ENCODE measurements at regions not wholly inside any gene's neighbourhood (a gene's known extent, or its start where the extent isn't known, plus 50 kb on each side); places are given as distances from the start of the nearest gene placed in this dataset.
"Not testable (repeated sequence)": the region's sequence is repeated elsewhere in the genome, so short reads cannot be mapped to it uniquely, and the experiment has no call there.

DNA sequence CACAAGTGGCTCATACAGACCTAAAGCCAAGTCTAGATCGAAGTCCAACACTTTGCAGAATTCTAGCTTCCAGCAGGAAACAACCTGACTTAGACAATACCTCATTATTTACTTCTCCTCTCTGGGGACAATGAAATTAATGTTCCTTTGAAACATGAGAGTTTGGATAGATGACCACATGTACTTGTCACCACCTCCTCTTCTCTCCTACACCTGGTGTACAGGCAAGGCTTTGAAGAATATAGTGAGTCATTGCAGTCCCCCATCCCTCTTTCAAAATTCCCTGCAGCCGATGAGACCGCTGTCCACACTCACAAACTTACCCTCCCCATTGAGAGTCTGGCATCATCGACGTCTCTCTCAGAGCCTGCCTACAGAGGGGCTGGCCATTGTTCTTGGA is 189.0 kb upstream of the HES1 start:
- no peak for DNase-seq (ENCODE audit: low read depth in 4 of 4, low spot score in 2 of 4)

GRCh38 chr3:193947596-193947995 is 188.4 kb upstream of the HES1 start:
- no peak for DNase-seq (ENCODE audit: low read depth in 4 of 4, low spot score in 2 of 4)

- no peak for DNase-seq (ENCODE audit: low read depth in 4 of 4, low spot score in 2 of 4)
These were observed 187.5 kb upstream of the HES1 start for GRCh38 chr3:193948459-193948858.

DNA sequence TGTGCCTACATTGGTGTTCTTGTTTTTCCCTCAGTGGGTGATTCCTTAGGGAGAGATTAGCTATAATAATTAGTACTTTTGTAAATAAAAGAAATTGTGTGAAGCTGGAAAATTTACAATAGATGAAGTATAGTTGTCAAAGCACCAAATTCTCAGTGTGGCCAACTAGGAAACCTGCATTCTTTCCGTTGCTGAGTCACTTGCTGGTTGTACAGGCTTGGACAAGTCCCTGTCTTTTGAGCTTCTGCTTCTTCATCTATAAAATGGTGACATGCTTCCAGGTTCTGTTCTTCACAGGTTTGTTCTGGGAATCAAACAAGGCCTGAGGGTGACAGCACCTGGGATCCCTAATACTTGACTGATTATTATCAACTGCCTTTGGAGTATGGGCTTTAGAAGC is 184.1 kb upstream of the HES1 start:
- no peak for DNase-seq (ENCODE audit: low read depth in 4 of 4, low spot score in 2 of 4)

DNA sequence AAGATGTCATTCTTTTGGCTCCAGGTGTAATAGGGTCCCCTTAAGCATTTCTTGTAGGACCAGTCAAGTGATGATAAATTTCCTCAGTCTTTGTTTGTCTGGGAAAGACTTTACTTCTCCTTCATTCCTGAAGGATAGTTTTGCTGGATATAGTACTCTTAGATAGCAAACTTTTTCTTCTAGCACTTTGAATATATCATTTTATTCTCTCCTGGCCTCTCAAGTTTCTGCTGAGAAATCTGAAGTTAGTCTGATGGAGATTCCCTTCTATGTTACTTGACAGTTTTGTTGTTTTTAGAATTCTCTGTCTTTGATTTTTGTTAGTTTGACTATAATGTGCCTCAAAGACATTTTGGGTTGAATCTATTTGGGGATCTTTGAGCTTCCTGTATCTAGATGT is 181.2 kb upstream of the HES1 start:
- no peak for DNase-seq (ENCODE audit: low read depth in 4 of 4, low spot score in 2 of 4)

DNA sequence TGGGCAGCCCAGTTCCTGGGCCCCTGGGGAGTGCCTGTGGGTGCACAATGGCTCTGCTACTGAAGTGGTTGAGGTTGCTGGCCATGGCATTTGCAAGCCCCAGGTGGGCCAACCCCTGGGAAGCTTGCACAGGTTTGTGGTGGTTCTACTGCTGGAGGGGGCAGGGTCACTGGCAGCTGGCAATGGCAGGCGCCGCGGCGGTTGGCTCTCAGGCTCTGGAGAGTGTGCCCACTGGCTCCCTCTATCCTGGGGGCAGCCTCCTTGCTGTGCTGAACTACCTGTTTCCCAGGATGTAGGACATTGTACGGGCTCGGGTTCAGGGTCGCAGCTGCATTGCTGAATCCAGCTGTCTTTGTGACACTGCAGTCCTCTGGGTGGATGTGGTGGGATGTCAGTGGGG is 180.2 kb upstream of the HES1 start:
- DNase-seq (ENCODE audit: low read depth in 4 of 4, low spot score in 2 of 4): no peak

DNA sequence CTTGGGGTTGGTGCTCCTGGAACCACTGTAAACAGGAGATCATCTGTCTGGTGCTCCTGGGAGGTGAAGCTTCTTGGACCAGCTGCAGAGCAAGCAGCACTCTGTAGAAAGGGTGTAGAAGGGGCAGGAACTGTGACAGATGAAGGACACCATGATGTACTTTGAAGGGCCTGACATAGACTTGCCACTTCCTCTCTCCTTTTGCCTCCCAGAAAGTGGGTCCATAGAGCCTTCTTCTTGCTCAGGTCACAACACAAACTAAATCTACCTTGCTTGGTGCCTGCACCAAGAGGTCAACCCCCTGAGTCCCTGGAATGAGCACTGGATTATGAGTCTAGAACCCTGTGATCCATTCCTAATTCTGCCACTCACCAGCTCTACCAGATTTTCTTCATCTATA is 176.1 kb upstream of the HES1 start:
- DNase-seq (ENCODE audit: low read depth in 4 of 4, low spot score in 2 of 4): no peak

- DNase-seq (ENCODE audit: low read depth in 4 of 4, low spot score in 2 of 4): peak in 3 of 4 donors; percentile 60 to 77 (median 69)
These were observed 175.3 kb upstream of the HES1 start for GRCh38 chr3:193960487-193961274.

DNA sequence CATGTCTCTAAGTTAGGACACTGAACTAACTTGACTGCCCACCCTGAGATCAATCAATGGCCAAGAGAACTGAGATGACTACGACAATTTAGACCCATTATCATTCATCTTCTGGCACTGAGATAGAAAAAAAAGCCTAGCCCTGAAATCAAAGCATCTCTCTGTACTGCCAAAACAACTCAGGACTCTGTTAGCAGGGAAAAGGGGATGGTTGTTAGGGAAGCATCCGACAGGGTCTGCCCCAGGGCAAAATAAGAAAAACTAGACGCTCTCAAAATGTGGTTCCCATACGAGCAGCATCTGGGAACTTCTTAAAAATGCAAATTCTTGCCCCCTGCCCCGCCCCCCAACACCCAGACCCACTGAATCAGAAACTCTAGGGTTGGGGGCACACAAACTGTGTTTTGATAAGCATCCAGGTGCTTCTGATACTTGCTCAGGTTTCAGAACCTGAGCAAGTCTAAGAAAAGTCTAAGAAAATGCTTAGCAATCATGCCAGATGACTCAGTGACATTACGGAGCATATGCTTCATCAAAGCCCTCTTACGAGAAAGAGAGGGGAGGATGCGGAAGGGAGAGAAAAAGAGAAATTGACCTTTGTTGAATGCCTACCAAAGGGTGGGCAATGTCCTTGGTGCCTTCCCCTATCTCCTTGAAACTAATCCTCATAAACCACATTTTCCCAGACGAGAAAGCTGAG is 172.8 kb upstream of the HES1 start:
- no peak for DNase-seq (ENCODE audit: low read depth in 4 of 4, low spot score in 2 of 4)

DNA sequence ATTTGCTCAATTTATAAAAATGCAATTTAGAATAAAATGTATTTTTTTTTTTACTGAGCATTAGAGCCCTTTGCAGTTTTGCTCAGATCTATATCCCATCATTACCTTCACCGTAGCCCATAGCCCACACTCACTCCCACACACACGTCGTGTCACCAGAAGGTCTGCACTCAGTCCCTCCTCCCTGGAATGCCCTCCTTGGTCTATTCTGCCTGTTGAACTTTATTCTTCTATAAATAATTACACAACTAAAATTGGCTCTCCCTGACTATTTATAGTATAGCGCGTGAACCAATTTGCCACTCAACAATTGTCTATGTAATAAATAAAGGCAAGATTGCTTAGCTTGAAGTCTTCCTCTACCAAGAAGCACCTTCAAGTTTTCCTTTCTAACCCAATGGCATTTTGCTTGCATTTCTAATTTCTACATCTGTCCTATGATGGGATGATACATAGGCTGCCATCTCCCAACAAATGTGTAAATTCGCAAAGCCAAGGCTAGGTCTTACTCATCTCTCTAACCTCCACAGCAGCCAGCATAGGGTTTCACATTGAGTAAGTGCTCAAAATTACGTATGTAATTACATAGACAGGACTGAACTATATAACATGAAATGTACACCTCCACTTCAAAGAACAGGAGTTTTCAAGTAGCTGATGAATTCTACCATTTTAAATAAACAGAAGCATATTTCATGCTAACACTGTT is 172.0 kb upstream of the HES1 start:
- no peak for DNase-seq (ENCODE audit: low read depth in 4 of 4, low spot score in 2 of 4)

- no peak for DNase-seq (ENCODE audit: low read depth in 4 of 4, low spot score in 2 of 4)
These were observed 171.4 kb upstream of the HES1 start for GRCh38 chr3:193964517-193964880.

- no peak for DNase-seq (ENCODE audit: low read depth in 4 of 4, low spot score in 2 of 4)
These were observed 167.5 kb upstream of the HES1 start for GRCh38 chr3:193968380-193968974.

DNA sequence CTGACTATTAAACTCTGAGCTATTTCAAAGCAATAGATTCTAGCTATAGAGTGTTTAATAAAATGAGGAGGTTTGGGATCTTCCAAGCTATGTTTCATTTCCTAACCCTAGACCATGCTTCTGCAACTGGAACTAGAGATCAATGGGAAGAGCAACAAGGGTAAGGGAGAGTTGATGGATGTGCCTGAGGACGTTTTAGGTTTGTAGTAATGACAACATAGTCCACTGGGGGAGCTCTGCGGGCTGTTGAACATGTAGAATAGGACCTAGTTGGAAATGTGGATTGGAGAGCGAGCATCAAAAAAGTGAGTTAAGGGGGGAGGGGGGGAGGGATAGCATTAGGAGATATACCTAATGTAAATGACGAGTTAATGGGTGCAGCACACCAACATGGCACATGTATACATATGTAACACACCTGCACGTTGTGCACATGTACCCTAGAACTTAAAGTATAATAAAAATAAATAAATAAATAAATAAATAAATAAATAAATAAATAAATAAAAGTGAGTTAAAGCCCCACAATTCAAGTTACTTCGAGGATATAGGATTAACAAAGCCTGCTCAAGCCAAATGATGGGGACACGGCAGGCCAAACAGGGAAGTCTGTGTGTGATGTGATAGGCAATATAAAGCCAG is 165.7 kb upstream of the HES1 start:
- not testable (repeated sequence) for DNase-seq (ENCODE audit: low read depth in 4 of 4, low spot score in 2 of 4)

GRCh38 chr3:193970773-193971206 is 165.2 kb upstream of the HES1 start:
- DNase-seq (ENCODE audit: low read depth in 4 of 4, low spot score in 2 of 4): no peak

DNA sequence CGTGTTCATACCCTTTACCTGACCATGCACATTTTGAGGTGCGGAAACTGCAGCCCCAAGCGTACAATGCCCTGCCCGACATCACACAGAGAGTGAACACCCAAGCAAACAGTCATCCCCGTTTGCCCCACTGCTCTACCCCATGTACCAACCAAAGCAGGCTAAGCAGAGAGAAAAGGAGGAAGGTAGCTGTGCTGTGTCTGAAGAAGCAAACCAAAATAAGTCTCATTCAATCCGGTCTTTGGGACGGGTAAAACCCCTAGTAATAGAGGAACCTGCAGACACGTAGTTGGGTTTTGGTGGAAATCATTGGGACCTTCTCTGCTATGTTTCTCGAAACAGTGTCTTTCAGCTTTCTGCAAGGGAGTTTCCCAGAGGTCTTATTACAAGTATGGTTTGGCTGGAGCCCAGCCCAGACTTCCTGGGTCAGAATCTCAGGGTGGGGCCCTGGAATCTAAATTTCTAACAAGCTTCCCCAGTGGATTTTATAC is 164.6 kb upstream of the HES1 start:
- DNase-seq (ENCODE audit: low read depth in 4 of 4, low spot score in 2 of 4): no peak

DNA sequence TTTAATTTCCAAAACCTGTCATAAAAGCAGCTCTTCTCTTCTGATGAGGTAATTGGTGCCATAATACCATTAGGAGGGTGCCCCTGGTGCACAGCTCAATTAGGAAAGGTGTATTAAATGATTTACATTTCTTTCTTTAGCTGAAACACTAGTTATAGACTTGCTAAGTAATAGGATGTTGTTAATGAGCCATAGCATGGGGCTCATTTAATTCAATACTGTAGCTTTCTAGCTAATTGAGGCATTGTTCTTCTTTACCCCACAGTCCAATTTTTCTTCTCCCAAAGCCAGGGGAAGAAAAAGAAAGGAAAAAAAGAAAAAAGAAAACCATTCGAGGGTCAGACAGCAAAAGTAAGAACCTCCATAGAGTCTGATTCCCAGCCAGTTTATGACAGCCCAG is 164.0 kb upstream of the HES1 start:
- DNase-seq (ENCODE audit: low read depth in 4 of 4, low spot score in 2 of 4): no peak

DNA sequence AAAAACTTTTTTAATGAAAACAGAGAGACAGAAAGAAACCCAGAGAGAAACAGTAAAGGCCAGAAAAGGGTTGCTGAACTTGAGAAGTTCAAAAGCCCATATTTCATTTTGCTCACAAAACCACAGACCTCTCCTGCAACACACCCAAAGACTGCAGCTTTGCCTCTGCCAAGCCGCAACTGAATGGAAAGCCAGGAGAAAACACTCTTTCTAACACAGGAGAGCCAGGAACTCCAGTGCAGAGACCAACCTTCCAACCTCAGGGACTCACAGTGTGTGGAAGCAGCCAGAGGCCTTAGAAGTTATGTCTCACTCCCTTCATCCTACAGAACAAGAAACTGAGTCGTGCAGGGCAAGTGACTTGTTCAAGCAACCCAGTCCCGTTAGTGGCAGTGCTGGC is 163.1 kb upstream of the HES1 start:
- no peak for DNase-seq (ENCODE audit: low read depth in 4 of 4, low spot score in 2 of 4)

DNA sequence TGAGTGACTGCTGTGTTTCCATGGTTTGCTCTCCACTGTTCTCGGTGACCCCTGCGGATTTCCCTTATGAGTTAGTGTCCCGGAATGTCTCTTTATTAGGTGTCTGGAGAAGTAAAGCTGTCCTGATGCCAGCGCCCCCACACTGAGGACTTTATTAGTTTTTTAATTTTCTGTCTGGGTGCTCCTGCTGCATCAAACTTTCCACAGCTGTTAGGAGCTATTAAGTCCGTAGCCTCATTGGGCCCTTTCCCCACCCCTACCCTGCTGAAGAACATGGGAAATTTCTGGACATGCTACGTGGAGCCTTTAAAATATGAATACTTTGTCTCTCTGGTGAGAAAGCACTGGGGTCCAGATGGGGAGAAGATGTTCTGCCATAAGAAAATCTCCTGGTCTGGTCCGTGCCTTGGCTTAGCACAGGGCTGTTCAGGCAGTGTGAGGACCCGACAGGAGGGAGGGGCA is 161.7 kb upstream of the HES1 start:
- no peak for DNase-seq (ENCODE audit: low read depth in 4 of 4, low spot score in 2 of 4)

- no peak for DNase-seq (ENCODE audit: low read depth in 4 of 4, low spot score in 2 of 4)
These were observed 161.0 kb upstream of the HES1 start for GRCh38 chr3:193974671-193975535.

DNA sequence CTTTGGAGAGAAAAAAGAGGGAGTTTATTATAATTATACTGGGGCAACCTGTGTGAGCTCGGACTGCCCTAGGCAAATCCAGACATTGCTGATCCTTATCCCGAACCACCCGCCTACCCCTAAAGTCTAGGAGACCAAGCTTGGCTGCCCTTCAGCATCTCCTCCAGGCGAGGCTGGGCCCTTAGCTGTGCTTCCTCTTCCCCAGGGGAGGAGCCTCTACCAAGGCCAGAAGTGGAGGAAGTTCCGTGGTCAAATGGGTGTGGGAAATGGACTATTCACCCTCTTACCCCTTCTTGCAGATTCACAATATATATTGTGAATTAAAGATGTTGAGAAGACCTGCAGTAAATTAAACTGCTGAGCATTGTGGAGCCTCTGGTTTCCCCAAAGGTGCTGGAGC is 158.3 kb upstream of the HES1 start:
- DNase-seq (ENCODE audit: low read depth in 4 of 4, low spot score in 2 of 4): no peak

All from left renal cortex interstitium (tissue), 4 donors.